Prostate gland (tissue), 2 donors: ENCODE measurements at regions not wholly inside any gene's neighbourhood (a gene's known extent, or its start where the extent isn't known, plus 50 kb on each side); places are given as distances from the start of the nearest gene placed in this dataset.

Experiments used
- DNase-seq: peaks from one replicate; pipeline ENCODE4 v3.0.0-alpha.2; 2019; ENCODE audit warnings: low spot score
- H3K27ac ChIP-seq, 2 donors: fragments of 200-600 bp; sonication (generic); 2 replicates each; pipeline ENCODE4 v1.5.1; 2017 to 2019
- H3K27me3 ChIP-seq: fragments of 200-600 bp; sonication (generic); replicated peaks from 2 replicates; pipeline ENCODE4 v1.5.1; 2019; ENCODE audit not compliant: insufficient read depth
- H3K36me3 ChIP-seq, 2 donors: fragments of 200-600 bp; sonication (generic); 1 replicate in 1 of 2; 2 replicates in 1 of 2; pipeline versions ENCODE4 v1.5.1 to v1.8.1; 2017 to 2019
- H3K4me1 ChIP-seq: fragments of 200-600 bp; sonication (generic); replicated peaks from 2 replicates; pipeline ENCODE4 v1.5.1; 2019
- H3K4me3 ChIP-seq, 2 donors: fragments of 200-600 bp; sonication (generic); 2 replicates each; pipeline ENCODE4 v1.5.1; 2017 to 2019
- H3K9me3 ChIP-seq: fragments of 200-600 bp; sonication (generic); 2 replicates; pipeline ENCODE4 v1.5.1; 2017
- CTCF ChIP-seq, 4 experiments: fragments of 200-600 bp in 2 of 4; fragments of 450-650 bp in 2 of 4; sonication (generic) in 2 of 4; IDR thresholded peaks; 1 replicate in 3 of 4; 2 replicates in 1 of 4; pipeline ENCODE4 v1.5.1; 2016 to 2019; ENCODE audit warnings: antibody characterized with exemption in 4 of 4, mild to moderate bottlenecking in 2 of 4, moderate library complexity in 2 of 4
- POLR2A ChIP-seq: fragments of 450-650 bp; IDR thresholded peaks from one replicate; pipeline ENCODE4 v1.6.1; 2016; ENCODE audit warnings: antibody characterized with exemption, mild to moderate bottlenecking
- POLR2AphosphoS5 ChIP-seq: sonication (generic); formaldehyde crosslinking; IDR thresholded peaks from one replicate; pipeline ENCODE4 v1.6.1; 2017; ENCODE audit warnings: antibody characterized with exemption
- WGBS: methylation state at CpG from one replicate; pipeline ENCODE4 v1.1.5; 2018; 5-methylcytosine and 5-hydroxymethylcytosine counted together
- intact Hi-C: fragments of 100-400 bp; cut with DNase I; formaldehyde crosslinking; loops from one replicate; pipeline ENCODE4 v1.14.2; 2022

GRCh38 chr4:90028460-90028859 is 98.7 kb upstream of the CCSER1 start:
- H3K9me3 ChIP-seq = no peaks in the 10 kb centered on the region
- no peak overlapping the region for H3K27ac ChIP-seq
- 93% methylated on average over 2 of the region's 2 CpGs for WGBS
- intact Hi-C loops = no loop called here
- no peak for TF ChIP-seq CTCF (IDR thresholded peaks at IDR 0.05)
- TF ChIP-seq POLR2A = no peak
- no peak for TF ChIP-seq POLR2AphosphoS5
- H3K4me1 ChIP-seq = no peaks in the 10 kb centered on the region
- DNase-seq = no peak
- H3K4me3 ChIP-seq = no peak overlapping the region
- no peaks in the 10 kb centered on the region for H3K36me3 ChIP-seq
- H3K27me3 ChIP-seq = no peaks in the 10 kb centered on the region

- TF ChIP-seq POLR2AphosphoS5 (no peak), POLR2A (no peak), CTCF (IDR thresholded peaks at IDR 0.05) (no peak)
- no peak overlapping the region for H3K4me3 ChIP-seq
- DNase-seq = no peak
- intact Hi-C loops = no loop called here
- H3K27me3 ChIP-seq = no peaks in the 10 kb centered on the region
- WGBS = 43% methylated on average over 3 of the region's 3 CpGs
- no peaks in the 10 kb centered on the region for H3K9me3 ChIP-seq
- H3K27ac ChIP-seq = no peak overlapping the region
- H3K36me3 ChIP-seq = no peaks in the 10 kb centered on the region
- no peaks in the 10 kb centered on the region for H3K4me1 ChIP-seq
Observed at GRCh38 chr4:90030202-90030601, 97.0 kb upstream of the CCSER1 start.

GRCh38 chr4:90030953-90031352 is 96.2 kb upstream of the CCSER1 start:
- intact Hi-C loops = no loop called here
- Histone ChIP-seq H3K4me3 (no peak overlapping the region), H3K27ac (no peak overlapping the region), H3K27me3 (no peaks in the 10 kb centered on the region), H3K9me3 (no peaks in the 10 kb centered on the region), H3K36me3 (no peaks in the 10 kb centered on the region), H3K4me1 (no peaks in the 10 kb centered on the region)
- TF ChIP-seq CTCF (IDR thresholded peaks at IDR 0.05) (no peak), POLR2A (no peak), POLR2AphosphoS5 (no peak)
- DNase-seq = no peak
- WGBS = 55% methylated on average over 3 of the region's 3 CpGs

GRCh38 chr4:90039122-90039521 is 88.1 kb upstream of the CCSER1 start:
- WGBS = 91% methylated on average over 7 of the region's 7 CpGs
- H3K27me3 ChIP-seq = no peaks in the 10 kb centered on the region
- H3K4me1 ChIP-seq = no peaks in the 10 kb centered on the region
- no peaks in the 10 kb centered on the region for H3K36me3 ChIP-seq
- no peak overlapping the region for H3K4me3 ChIP-seq
- no peak overlapping the region for H3K27ac ChIP-seq
- intact Hi-C loops = no loop called here
- H3K9me3 ChIP-seq = no peaks in the 10 kb centered on the region
- DNase-seq = no peak
- TF ChIP-seq POLR2AphosphoS5 = no peak
- no peak for TF ChIP-seq CTCF (IDR thresholded peaks at IDR 0.05)
- TF ChIP-seq POLR2A = no peak

- Histone ChIP-seq H3K4me3 (no peak overlapping the region), H3K36me3 (no peaks in the 10 kb centered on the region), H3K9me3 (no peaks in the 10 kb centered on the region), H3K27ac (no peak overlapping the region), H3K4me1 (no peaks in the 10 kb centered on the region), H3K27me3 (no peaks in the 10 kb centered on the region)
- intact Hi-C loops = no loop called here
- WGBS = 93% methylated on average over 3 of the region's 3 CpGs
- no peak for DNase-seq
- TF ChIP-seq POLR2AphosphoS5 (no peak), CTCF (IDR thresholded peaks at IDR 0.05) (no peak), POLR2A (no peak)
Observed at GRCh38 chr4:90051999-90052398, 75.2 kb upstream of the CCSER1 start.
